Mesenchymal stem cell (in vitro differentiated cells and primary cell): ENCODE measurements at regions not wholly inside any gene's neighbourhood (a gene's known extent, or its start where the extent isn't known, plus 50 kb on each side); places are given as distances from the start of the nearest gene placed in this dataset.
"Not testable (repeated sequence)": the region's sequence is repeated elsewhere in the genome, so short reads cannot be mapped to it uniquely, and the experiment has no call there.

Source experiments
- DNase-seq: peaks from one replicate; pipeline ENCODE4 v3.0.0-alpha.2; 2013
- H2AFZ ChIP-seq: one replicate; pipeline ENCODE4 v1.6.1; 2013; ENCODE audit warnings: low read depth, mild to moderate bottlenecking, control low read depth, inconsistent platforms, low read length, moderate library complexity
- H2AK5ac ChIP-seq: 2 replicates; pipeline ENCODE4 v1.6.1; 2013; ENCODE audit warnings: low read length, moderate library complexity, mild to moderate bottlenecking, inconsistent platforms; ENCODE audit not compliant: severe bottlenecking
- H2BK120ac ChIP-seq: one replicate; pipeline ENCODE4 v1.6.1; 2013; ENCODE audit warnings: low read depth, mild to moderate bottlenecking, inconsistent platforms, low read length, moderate library complexity
- H2BK12ac ChIP-seq, 2 experiments: one replicate each; pipeline ENCODE4 v1.6.1; 2013; ENCODE audit warnings: inconsistent platforms in 2 of 2, low read length in 2 of 2, mild to moderate bottlenecking in 2 of 2, moderate library complexity in 2 of 2, control low read depth in 1 of 2
- H2BK15ac ChIP-seq: one replicate; pipeline ENCODE4 v1.6.1; 2013; ENCODE audit warnings: mild to moderate bottlenecking, low read depth, inconsistent platforms; ENCODE audit not compliant: poor library complexity, severe bottlenecking
- H2BK5ac ChIP-seq: 2 replicates; pipeline ENCODE4 v1.6.1; 2013; ENCODE audit warnings: low read depth, mild to moderate bottlenecking, low read length, control low read depth, inconsistent platforms; ENCODE audit not compliant: poor library complexity, severe bottlenecking
- H3K14ac ChIP-seq, 2 experiments: one replicate each; pipeline ENCODE4 v1.6.1; 2013; ENCODE audit warnings: inconsistent platforms in 2 of 2, low read length in 2 of 2, control low read depth in 1 of 2, mild to moderate bottlenecking in 1 of 2, moderate library complexity in 1 of 2
- H3K18ac ChIP-seq, 2 experiments: one replicate each; pipeline ENCODE4 v1.6.1; 2013; ENCODE audit warnings: inconsistent platforms in 2 of 2, low read length in 2 of 2, control low read depth in 1 of 2, low read depth in 1 of 2, mild to moderate bottlenecking in 1 of 2
- H3K23ac ChIP-seq, 2 experiments: one replicate each; pipeline ENCODE4 v1.6.1; 2013; ENCODE audit warnings: inconsistent platforms in 2 of 2, low read length in 2 of 2, mild to moderate bottlenecking in 2 of 2, moderate library complexity in 2 of 2, control low read depth in 1 of 2
- H3K27ac ChIP-seq: 2 replicates; pipeline ENCODE4 v1.5.1; 2013; ENCODE audit warnings: mild to moderate bottlenecking, moderate library complexity, low read length, control low read depth, inconsistent platforms; ENCODE audit not compliant: poor library complexity, severe bottlenecking
- H3K27me3 ChIP-seq, 2 experiments: 2 replicates each; pipeline versions ENCODE4 v1.6.1 to v1.7.0; 2013; ENCODE audit warnings: low read length in 2 of 2, mild to moderate bottlenecking in 2 of 2, moderate library complexity in 2 of 2, control low read depth in 1 of 2, inconsistent platforms in 1 of 2; ENCODE audit not compliant: control insufficient read depth in 1 of 2, insufficient read depth in 1 of 2
- H3K36me3 ChIP-seq, 2 experiments: 2 replicates each; pipeline versions ENCODE4 v1.6.1 to v1.7.0; 2013; ENCODE audit warnings: low read length in 2 of 2, control low read depth in 1 of 2, inconsistent platforms in 1 of 2, low read depth in 1 of 2, mild to moderate bottlenecking in 1 of 2; ENCODE audit not compliant: insufficient read depth in 2 of 2, control insufficient read depth in 1 of 2
- H3K4ac ChIP-seq, 2 experiments: one replicate each; pipeline ENCODE4 v1.6.1; 2013; ENCODE audit warnings: inconsistent platforms in 2 of 2, low read length in 2 of 2, mild to moderate bottlenecking in 2 of 2, moderate library complexity in 2 of 2, control low read depth in 1 of 2, low read depth in 1 of 2
- H3K4me1 ChIP-seq: 2 replicates; pipeline ENCODE4 v1.6.1; 2013; ENCODE audit warnings: low read depth, low read length, control low read depth; ENCODE audit not compliant: control insufficient read depth, insufficient read depth
- H3K4me2 ChIP-seq: 2 replicates; pipeline ENCODE4 v1.6.1; 2013; ENCODE audit warnings: low read length, mild to moderate bottlenecking, inconsistent platforms; ENCODE audit not compliant: poor library complexity, severe bottlenecking
- H3K4me3 ChIP-seq, 2 experiments: 2 replicates each; pipeline versions ENCODE4 v1.5.1 to v1.7.0; 2013; ENCODE audit warnings: low read length in 2 of 2, mild to moderate bottlenecking in 2 of 2, control low read depth in 1 of 2, low read depth in 1 of 2; ENCODE audit not compliant: insufficient read depth in 1 of 2
- H3K79me1 ChIP-seq: replicated peaks from 2 replicates; pipeline ENCODE4 v1.6.1; 2013; ENCODE audit warnings: mild to moderate bottlenecking, control low read depth, low read length, inconsistent platforms; ENCODE audit not compliant: poor library complexity, severe bottlenecking
- H3K9ac ChIP-seq: 2 replicates; pipeline ENCODE4 v1.7.0; 2013; ENCODE audit warnings: mild to moderate bottlenecking, low read length, moderate library complexity
- H3K9me3 ChIP-seq: 2 replicates; pipeline ENCODE4 v1.7.0; 2013; ENCODE audit warnings: mild to moderate bottlenecking, low read length; ENCODE audit not compliant: control insufficient read depth
- H4K8ac ChIP-seq: one replicate; pipeline ENCODE4 v1.6.1; 2013; ENCODE audit warnings: inconsistent platforms, mild to moderate bottlenecking, low read length, moderate library complexity
- H4K91ac ChIP-seq: one replicate; pipeline ENCODE4 v1.6.1; 2013; ENCODE audit warnings: mild to moderate bottlenecking, low read length, inconsistent platforms
- WGBS: methylation state at CpG from one replicate; pipeline ENCODE4 v1.1.7; 2013; ENCODE audit warnings: mixed read lengths; 5-methylcytosine and 5-hydroxymethylcytosine counted together

GRCh38 chr5:114123654-114124053, 238.2 kb upstream of the KCNN2 start:
- Histone ChIP-seq H3K14ac (no peak overlapping the region), H4K8ac (no peak overlapping the region), H3K4me1 (no peaks in the 10 kb centered on the region), H3K27me3 (no peaks in the 10 kb centered on the region), H3K23ac (no peak overlapping the region), H2BK120ac (no peak overlapping the region), H2AK5ac (no peak overlapping the region), H2BK12ac (no peak overlapping the region), H3K9ac (no peak overlapping the region), H4K91ac (no peak overlapping the region), H3K9me3 (no peaks in the 10 kb centered on the region), H2BK15ac (no peak overlapping the region), H3K4ac (no peak overlapping the region), H3K79me1 (no peaks in the 10 kb centered on the region), H3K18ac (no peak overlapping the region), H3K36me3 (no peaks in the 10 kb centered on the region), H2AFZ (no peak overlapping the region), H2BK5ac (no peak overlapping the region), H3K4me2 (no peak overlapping the region), H3K4me3 (no peak overlapping the region), H3K27ac (no peak overlapping the region)
- DNase-seq = no peak
- WGBS = no CpG with 5 or more reads among the region's 2 CpGs

GRCh38 chr5:114146398-114146797, 215.5 kb upstream of the KCNN2 start:
- no peak for DNase-seq

GRCh38 chr5:114148253-114148652, 213.6 kb upstream of the KCNN2 start:
- no peaks in the 10 kb centered on the region for H3K79me1 ChIP-seq
- no peak overlapping the region for H2AK5ac ChIP-seq
- no peak overlapping the region for H2BK12ac ChIP-seq
- H3K9ac ChIP-seq = no peak overlapping the region
- H3K4me2 ChIP-seq = no peak overlapping the region
- no peak overlapping the region for H2BK15ac ChIP-seq
- no peak overlapping the region for H2BK5ac ChIP-seq
- H4K91ac ChIP-seq = no peak overlapping the region
- H3K27ac ChIP-seq = no peak overlapping the region
- no peak overlapping the region for H3K18ac ChIP-seq
- no peaks in the 10 kb centered on the region for H3K36me3 ChIP-seq
- H3K4me3 ChIP-seq = no peak overlapping the region
- H3K4ac ChIP-seq = no peak overlapping the region
- no peak for DNase-seq
- 78% methylated on average over 2 of the region's 3 CpGs for WGBS
- no peak overlapping the region for H3K23ac ChIP-seq
- H3K4me1 ChIP-seq = no peaks in the 10 kb centered on the region
- no peak overlapping the region for H2BK120ac ChIP-seq
- H3K14ac ChIP-seq = no peak overlapping the region
- no peak overlapping the region for H2AFZ ChIP-seq
- H3K27me3 ChIP-seq = no peaks in the 10 kb centered on the region
- H4K8ac ChIP-seq = no peak overlapping the region
- peaks cover 16% of the 10 kb centered on the region for H3K9me3 ChIP-seq

More at GRCh38 chr5:114146398-114146797, 215.5 kb upstream of the KCNN2 start:
- Histone ChIP-seq H2BK12ac (no peak overlapping the region), H2AK5ac (no peak overlapping the region), H3K23ac (no peak overlapping the region), H4K8ac (no peak overlapping the region), H3K18ac (no peak overlapping the region), H2BK120ac (no peak overlapping the region), H3K4me2 (no peak overlapping the region), H3K36me3 (no peaks in the 10 kb centered on the region), H3K4me3 (no peak overlapping the region), H3K9ac (no peak overlapping the region), H3K4me1 (no peaks in the 10 kb centered on the region), H2AFZ (no peak overlapping the region), H2BK15ac (no peak overlapping the region), H3K4ac (no peak overlapping the region), H3K79me1 (no peaks in the 10 kb centered on the region), H2BK5ac (no peak overlapping the region), H3K27ac (no peak overlapping the region), H3K9me3 (peaks cover 16% of the 10 kb centered on the region), H4K91ac (no peak overlapping the region), H3K14ac (no peak overlapping the region), H3K27me3 (no peaks in the 10 kb centered on the region)
- WGBS = 90% methylated on average over 3 of the region's 3 CpGs

GRCh38 chr5:114148728-114149127, 213.1 kb upstream of the KCNN2 start:
- H3K4ac ChIP-seq, H2BK12ac ChIP-seq, H2AFZ ChIP-seq, H2BK15ac ChIP-seq, H4K91ac ChIP-seq, H3K18ac ChIP-seq, H4K8ac ChIP-seq, H2BK5ac ChIP-seq, H3K23ac ChIP-seq, H3K9ac ChIP-seq, H3K14ac ChIP-seq, H2BK120ac ChIP-seq, H3K36me3 ChIP-seq, H3K27ac ChIP-seq, H3K27me3 ChIP-seq, DNase-seq, H2AK5ac ChIP-seq, H3K4me1 ChIP-seq, H3K79me1 ChIP-seq, H3K4me2 ChIP-seq, H3K4me3 ChIP-seq: not testable (repeated sequence)
- H3K9me3 ChIP-seq = peaks cover 12% of the 10 kb centered on the region
- WGBS = 40% methylated on average over 3 of the region's 3 CpGs
